ENCODE measurements at regions not wholly inside any gene's neighbourhood (a gene's known extent, or its start where the extent isn't known, plus 50 kb on each side); places are given as distances from the start of the nearest gene placed in this dataset.

DNA sequence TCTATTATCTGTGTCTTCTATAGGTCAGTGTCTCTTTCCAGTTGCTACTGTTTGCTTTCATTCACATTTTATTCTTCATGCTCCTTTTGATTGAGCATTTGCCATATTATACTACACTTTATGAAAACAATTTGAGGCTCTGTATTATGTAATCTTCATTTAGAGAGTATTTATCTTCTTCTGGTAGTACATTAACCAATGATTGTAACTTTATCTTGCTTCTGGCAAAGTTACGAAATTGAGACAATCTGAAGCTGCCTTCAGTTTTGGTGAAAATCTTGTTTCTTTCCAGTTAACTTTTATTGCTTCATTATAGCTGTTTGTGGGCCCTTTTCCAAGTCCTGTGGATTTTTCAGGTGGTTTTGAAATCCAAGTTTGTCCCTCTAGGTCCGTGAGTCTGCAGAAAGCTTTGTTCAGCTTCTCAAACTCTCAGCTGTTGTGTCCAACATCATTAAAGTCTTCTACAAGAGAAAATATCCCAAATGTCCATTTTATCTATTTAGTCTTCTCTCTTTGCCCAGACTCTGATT, 1255.4 kb upstream of the SPRY2 start:
- H3K4me3 ChIP-seq (ENCODE audit: control extremely low read depth in 1 of 5, extremely low read depth in 1 of 5, insufficient read depth in 1 of 5, low read depth in 2 of 5, low read length in 4 of 5): no peak overlapping the region
- no peaks in the 10 kb centered on the region for H3K27me3 Mint-ChIP-seq
- no peaks in the 10 kb centered on the region for H3K27me3 ChIP-seq (replicated peaks in 1 of 4; ENCODE audit: control extremely low read depth in 1 of 4, control insufficient read depth in 3 of 4, insufficient read depth in 4 of 4, low read length in 3 of 4)
- no peak overlapping the region for H3K27ac Mint-ChIP-seq
- H3K4me1 Mint-ChIP-seq: no peaks in the 10 kb centered on the region
- whole genome bisulfite sequencing (ENCODE audit: insufficient coverage): 80% methylated on average over 1 of the region's 2 CpGs
- DNase-seq: no peak
- H3K9ac ChIP-seq (ENCODE audit: low read length): no peak overlapping the region
- no peaks in the 10 kb centered on the region for H3K4me1 ChIP-seq (ENCODE audit: control insufficient read depth in 2 of 2, insufficient read depth in 2 of 2, low read length in 2 of 2)
- no peak overlapping the region for H3K4me2 ChIP-seq (replicated peaks; ENCODE audit: low read depth, low read length, poor library complexity, severe bottlenecking)
- no peak overlapping the region for H3K27ac ChIP-seq (ENCODE audit: low read length in 2 of 2)
- no peaks in the 10 kb centered on the region for H3K9me3 ChIP-seq (ENCODE audit: control extremely low read depth in 1 of 3, control insufficient read depth in 2 of 3, insufficient read depth in 1 of 3, low read length in 2 of 3)
- H3K79me2 ChIP-seq (ENCODE audit: control insufficient read depth, insufficient read depth, low read length): no peaks in the 10 kb centered on the region
- no peak for TF ChIP-seq EZH2 (IDR thresholded peaks at IDR 0.05; ENCODE audit: borderline replicate concordance, insufficient read depth, low read depth, low read length, poor library complexity, severe bottlenecking)
- TF ChIP-seq, protein P1, sequence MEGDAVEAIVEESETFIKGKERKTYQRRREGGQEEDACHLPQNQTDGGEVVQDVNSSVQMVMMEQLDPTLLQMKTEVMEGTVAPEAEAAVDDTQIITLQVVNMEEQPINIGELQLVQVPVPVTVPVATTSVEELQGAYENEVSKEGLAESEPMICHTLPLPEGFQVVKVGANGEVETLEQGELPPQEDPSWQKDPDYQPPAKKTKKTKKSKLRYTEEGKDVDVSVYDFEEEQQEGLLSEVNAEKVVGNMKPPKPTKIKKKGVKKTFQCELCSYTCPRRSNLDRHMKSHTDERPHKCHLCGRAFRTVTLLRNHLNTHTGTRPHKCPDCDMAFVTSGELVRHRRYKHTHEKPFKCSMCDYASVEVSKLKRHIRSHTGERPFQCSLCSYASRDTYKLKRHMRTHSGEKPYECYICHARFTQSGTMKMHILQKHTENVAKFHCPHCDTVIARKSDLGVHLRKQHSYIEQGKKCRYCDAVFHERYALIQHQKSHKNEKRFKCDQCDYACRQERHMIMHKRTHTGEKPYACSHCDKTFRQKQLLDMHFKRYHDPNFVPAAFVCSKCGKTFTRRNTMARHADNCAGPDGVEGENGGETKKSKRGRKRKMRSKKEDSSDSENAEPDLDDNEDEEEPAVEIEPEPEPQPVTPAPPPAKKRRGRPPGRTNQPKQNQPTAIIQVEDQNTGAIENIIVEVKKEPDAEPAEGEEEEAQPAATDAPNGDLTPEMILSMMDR (IDR thresholded peaks at IDR 0.05): no peak
- ChIA-PET POLR2A (no interaction called here), CTCF (interaction anchor here (0.9 kb wide), 1 partner anchor 38 kb away, joined by 3 read pairs; no protein-coding TSS in a partner anchor)
- H2AFZ ChIP-seq (ENCODE audit: insufficient read depth, low read depth, low read length, poor library complexity, severe bottlenecking): no peak overlapping the region
- intact Hi-C loops (cut with micrococcal nuclease): no loop called here
- no peaks in the 10 kb centered on the region for H3K36me3 ChIP-seq (replicated peaks in 1 of 2; ENCODE audit: control extremely low read depth in 1 of 2, control insufficient read depth in 1 of 2, extremely low read depth in 1 of 2, insufficient read depth in 2 of 2, low read length in 1 of 2)
- ATAC-seq (ENCODE audit: low read depth): no peak
- no peak overlapping the region for H3K4me3 Mint-ChIP-seq
- H3K9me3 Mint-ChIP-seq (ENCODE audit: insufficient read depth): no peaks in the 10 kb centered on the region
- H4K20me1 ChIP-seq (ENCODE audit: control insufficient read depth, insufficient read depth, low read length, poor library complexity, severe bottlenecking): no peaks in the 10 kb centered on the region

DNA sequence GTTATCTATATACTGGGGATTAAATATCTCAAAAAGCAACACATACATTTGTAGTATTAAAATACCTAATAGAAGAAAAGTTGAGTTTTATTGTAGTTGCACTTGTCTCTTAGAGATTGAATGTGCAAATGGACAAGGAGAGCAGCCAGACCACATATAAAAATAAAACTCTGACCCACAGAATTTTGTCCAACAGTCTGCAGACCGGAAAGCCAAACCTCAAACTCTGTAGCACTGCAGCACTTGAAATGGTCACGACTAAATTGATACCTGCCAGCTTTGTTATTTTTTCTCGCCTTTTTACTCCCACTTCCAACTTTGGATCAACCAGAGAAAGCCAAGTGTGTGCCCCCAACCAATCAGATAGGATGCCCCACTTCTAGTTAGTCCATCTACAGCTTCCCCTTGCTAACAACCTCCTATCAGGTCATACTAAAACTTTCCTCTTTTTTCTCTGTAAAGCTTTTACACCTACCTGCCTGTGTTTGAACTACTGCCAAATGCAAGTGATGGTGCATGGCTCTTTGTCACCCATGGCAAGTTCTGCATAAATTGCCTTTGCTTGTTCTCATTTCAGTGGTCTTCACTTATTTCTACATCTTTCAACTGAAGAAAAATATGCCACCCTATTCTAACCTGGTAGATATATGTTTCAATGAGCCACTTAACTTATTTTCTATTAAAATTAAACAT, 1250.7 kb upstream of the SPRY2 start:
- CTCF ChIA-PET: no interaction called here
- ATAC-seq (ENCODE audit: low read depth) (no peak), DNase-seq (no peak)
- no peaks in the 10 kb centered on the region for H3K4me1 ChIP-seq (ENCODE audit: control insufficient read depth in 2 of 2, insufficient read depth in 2 of 2, low read length in 2 of 2)
- H2AFZ ChIP-seq (ENCODE audit: insufficient read depth, low read depth, low read length, poor library complexity, severe bottlenecking): no peak overlapping the region
- H3K9me3 Mint-ChIP-seq (ENCODE audit: insufficient read depth): peaks cover 2% of the 10 kb centered on the region
- POLR2A ChIA-PET: no interaction called here
- H3K27ac ChIP-seq (ENCODE audit: low read length in 2 of 2): no peak overlapping the region
- no peaks in the 10 kb centered on the region for H4K20me1 ChIP-seq (ENCODE audit: control insufficient read depth, insufficient read depth, low read length, poor library complexity, severe bottlenecking)
- H3K79me2 ChIP-seq (ENCODE audit: control insufficient read depth, insufficient read depth, low read length): no peaks in the 10 kb centered on the region
- H3K27ac Mint-ChIP-seq: no peak overlapping the region
- H3K27me3 Mint-ChIP-seq: no peaks in the 10 kb centered on the region
- no peaks in the 10 kb centered on the region for H3K36me3 ChIP-seq (replicated peaks in 1 of 2; ENCODE audit: control extremely low read depth in 1 of 2, control insufficient read depth in 1 of 2, extremely low read depth in 1 of 2, insufficient read depth in 2 of 2, low read length in 1 of 2)
- no peaks in the 10 kb centered on the region for H3K9me3 ChIP-seq (ENCODE audit: control extremely low read depth in 1 of 3, control insufficient read depth in 2 of 3, insufficient read depth in 1 of 3, low read length in 2 of 3)
- TF ChIP-seq, protein P1 (IDR thresholded peaks at IDR 0.05): no peak
- no peak for TF ChIP-seq EZH2 (IDR thresholded peaks at IDR 0.05; ENCODE audit: borderline replicate concordance, insufficient read depth, low read depth, low read length, poor library complexity, severe bottlenecking)
- intact Hi-C loops (cut with micrococcal nuclease): no loop called here
- 82% methylated on average over 3 of the region's 3 CpGs for WGBS (ENCODE audit: insufficient coverage)
- H3K4me2 ChIP-seq (replicated peaks; ENCODE audit: low read depth, low read length, poor library complexity, severe bottlenecking): no peak overlapping the region
- no peaks in the 10 kb centered on the region for H3K27me3 ChIP-seq (replicated peaks in 1 of 4; ENCODE audit: control extremely low read depth in 1 of 4, control insufficient read depth in 3 of 4, insufficient read depth in 4 of 4, low read length in 3 of 4)
- H3K4me1 Mint-ChIP-seq: no peaks in the 10 kb centered on the region
- no peak overlapping the region for H3K4me3 Mint-ChIP-seq
- no peak overlapping the region for H3K4me3 ChIP-seq (ENCODE audit: control extremely low read depth in 1 of 5, extremely low read depth in 1 of 5, insufficient read depth in 1 of 5, low read depth in 2 of 5, low read length in 4 of 5)
- no peak overlapping the region for H3K9ac ChIP-seq (ENCODE audit: low read length)
